ENCODE measurements at regions not wholly inside any gene's neighbourhood (a gene's known extent, or its start where the extent isn't known, plus 50 kb on each side); places are given as distances from the start of the nearest gene placed in this dataset.

- H3K4me3 ChIP-seq (ENCODE audit: low read depth in 1 of 3, low read length in 3 of 3): no peak overlapping the region
- FAIRE-seq: no peak
- WGBS, 3 donors: 37 to 54% (median 44%) methylated on average over 4 of the region's 4 CpGs
- no peak overlapping the region for H3K27ac ChIP-seq (ENCODE audit: low read depth in 1 of 3, low read length in 2 of 3)
- peaks cover 0 to 14% (median 9%) of the 10 kb centered on the region in 3 donors for H3K27me3 ChIP-seq (ENCODE audit: control insufficient read depth in 3 of 3, insufficient read depth in 3 of 3, low read length in 3 of 3)
- no peak for DNase-seq
- H3K4me1 ChIP-seq (ENCODE audit: control insufficient read depth in 3 of 3, insufficient read depth in 2 of 3, low read depth in 1 of 3, low read length in 2 of 3): no peaks in the 10 kb centered on the region
- H3K36me3 ChIP-seq (ENCODE audit: control insufficient read depth in 3 of 3, insufficient read depth in 2 of 3, low read depth in 1 of 3, low read length in 3 of 3): no peaks in the 10 kb centered on the region
- peaks cover 0 to 2% of the 10 kb centered on the region in 2 donors for H3K9me3 ChIP-seq (ENCODE audit: control insufficient read depth in 2 of 2, insufficient read depth in 1 of 2, low read depth in 1 of 2, low read length in 1 of 2)
Measured at GRCh38 chr10:123580426-123580825, 85.7 kb upstream of the GPR26 start.

GRCh38 chr10:123581656-123582055 lies 84.5 kb upstream of the GPR26 start:
- H3K27ac ChIP-seq (ENCODE audit: low read depth in 1 of 3, low read length in 2 of 3): no peak overlapping the region
- peaks cover 0 to 14% (median 9%) of the 10 kb centered on the region in 3 donors for H3K27me3 ChIP-seq (ENCODE audit: control insufficient read depth in 3 of 3, insufficient read depth in 3 of 3, low read length in 3 of 3)
- H3K4me3 ChIP-seq (ENCODE audit: low read depth in 1 of 3, low read length in 3 of 3): no peak overlapping the region
- H3K4me1 ChIP-seq (ENCODE audit: control insufficient read depth in 3 of 3, insufficient read depth in 2 of 3, low read depth in 1 of 3, low read length in 2 of 3): no peaks in the 10 kb centered on the region
- WGBS, 3 donors: 61 to 67% (median 66%) methylated on average over 9 of the region's 9 CpGs
- H3K36me3 ChIP-seq (ENCODE audit: control insufficient read depth in 3 of 3, insufficient read depth in 2 of 3, low read depth in 1 of 3, low read length in 3 of 3): no peaks in the 10 kb centered on the region
- DNase-seq (no peak), FAIRE-seq (no peak)
- no peaks in the 10 kb centered on the region for H3K9me3 ChIP-seq (ENCODE audit: control insufficient read depth in 2 of 2, insufficient read depth in 1 of 2, low read depth in 1 of 2, low read length in 1 of 2)

GRCh38 chr10:123582084-123582989 lies 83.8 kb upstream of the GPR26 start:
- 6 to 23% (median 22%) methylated on average over 6 of the region's 6 CpGs for WGBS, 3 donors
- Histone ChIP-seq H3K4me1 (ENCODE audit: control insufficient read depth in 3 of 3, insufficient read depth in 2 of 3, low read depth in 1 of 3, low read length in 2 of 3) (no peaks in the 10 kb centered on the region), H3K9me3 (ENCODE audit: control insufficient read depth in 2 of 2, insufficient read depth in 1 of 2, low read depth in 1 of 2, low read length in 1 of 2) (no peaks in the 10 kb centered on the region), H3K4me3 (ENCODE audit: low read depth in 1 of 3, low read length in 3 of 3) (no peak overlapping the region), H3K36me3 (ENCODE audit: control insufficient read depth in 3 of 3, insufficient read depth in 2 of 3, low read depth in 1 of 3, low read length in 3 of 3) (no peaks in the 10 kb centered on the region), H3K27ac (ENCODE audit: low read depth in 1 of 3, low read length in 2 of 3) (no peak overlapping the region), H3K27me3 (ENCODE audit: control insufficient read depth in 3 of 3, insufficient read depth in 3 of 3, low read length in 3 of 3) (peaks cover 0 to 14% (median 9%) of the 10 kb centered on the region in 3 donors)
- FAIRE-seq (no peak), DNase-seq (peak; percentile 72 to 79)

- DNase-seq (peak; percentile 73 to 84), FAIRE-seq (no peak)
- Histone ChIP-seq H3K27ac (ENCODE audit: low read depth in 1 of 3, low read length in 2 of 3) (no peak overlapping the region), H3K36me3 (ENCODE audit: control insufficient read depth in 3 of 3, insufficient read depth in 2 of 3, low read depth in 1 of 3, low read length in 3 of 3) (no peaks in the 10 kb centered on the region), H3K9me3 (ENCODE audit: control insufficient read depth in 2 of 2, insufficient read depth in 1 of 2, low read depth in 1 of 2, low read length in 1 of 2) (no peaks in the 10 kb centered on the region), H3K27me3 (ENCODE audit: control insufficient read depth in 3 of 3, insufficient read depth in 3 of 3, low read length in 3 of 3) (peaks cover 0 to 14% (median 14%) of the 10 kb centered on the region in 3 donors), H3K4me1 (ENCODE audit: control insufficient read depth in 3 of 3, insufficient read depth in 2 of 3, low read depth in 1 of 3, low read length in 2 of 3) (no peaks in the 10 kb centered on the region), H3K4me3 (ENCODE audit: low read depth in 1 of 3, low read length in 3 of 3) (no peak overlapping the region)
- 9 to 16% (median 13%) methylated on average over 24 of the region's 24 CpGs for WGBS, 3 donors
Measured at GRCh38 chr10:123583639-123584418, 82.3 kb upstream of the GPR26 start.

GRCh38 chr10:123584419-123584775 lies 81.8 kb upstream of the GPR26 start:
- 82 to 88% (median 83%) methylated on average over 11 to 12 of the region's 12 CpGs for WGBS, 3 donors
- H3K27me3 ChIP-seq (ENCODE audit: control insufficient read depth in 3 of 3, insufficient read depth in 3 of 3, low read length in 3 of 3): peaks cover 0 to 14% (median 14%) of the 10 kb centered on the region in 3 donors
- H3K36me3 ChIP-seq (ENCODE audit: control insufficient read depth in 3 of 3, insufficient read depth in 2 of 3, low read depth in 1 of 3, low read length in 3 of 3): no peaks in the 10 kb centered on the region
- no peaks in the 10 kb centered on the region for H3K4me1 ChIP-seq (ENCODE audit: control insufficient read depth in 3 of 3, insufficient read depth in 2 of 3, low read depth in 1 of 3, low read length in 2 of 3)
- no peak overlapping the region for H3K4me3 ChIP-seq (ENCODE audit: low read depth in 1 of 3, low read length in 3 of 3)
- FAIRE-seq (no peak), DNase-seq (no peak)
- no peaks in the 10 kb centered on the region for H3K9me3 ChIP-seq (ENCODE audit: control insufficient read depth in 2 of 2, insufficient read depth in 1 of 2, low read depth in 1 of 2, low read length in 1 of 2)
- no peak overlapping the region for H3K27ac ChIP-seq (ENCODE audit: low read depth in 1 of 3, low read length in 2 of 3)

- FAIRE-seq: no peak
Measured at GRCh38 chr10:123585477-123586445, 80.4 kb upstream of the GPR26 start.

GRCh38 chr10:123587110-123587509 lies 79.0 kb upstream of the GPR26 start:
- Histone ChIP-seq H3K4me3 (ENCODE audit: low read depth in 1 of 3, low read length in 3 of 3) (no peak overlapping the region), H3K27me3 (ENCODE audit: control insufficient read depth in 3 of 3, insufficient read depth in 3 of 3, low read length in 3 of 3) (peaks cover 0 to 9% (median 8%) of the 10 kb centered on the region in 3 donors), H3K4me1 (ENCODE audit: control insufficient read depth in 3 of 3, insufficient read depth in 2 of 3, low read depth in 1 of 3, low read length in 2 of 3) (no peaks in the 10 kb centered on the region), H3K36me3 (ENCODE audit: control insufficient read depth in 3 of 3, insufficient read depth in 2 of 3, low read depth in 1 of 3, low read length in 3 of 3) (no peaks in the 10 kb centered on the region), H3K27ac (ENCODE audit: low read depth in 1 of 3, low read length in 2 of 3) (no peak overlapping the region), H3K9me3 (ENCODE audit: control insufficient read depth in 2 of 2, insufficient read depth in 1 of 2, low read depth in 1 of 2, low read length in 1 of 2) (no peaks in the 10 kb centered on the region)
- DNase-seq (no peak), FAIRE-seq (no peak)
- 82 to 95% (median 87%) methylated on average over 3 of the region's 3 CpGs for WGBS, 3 donors

More at GRCh38 chr10:123585477-123586445, 80.4 kb upstream of the GPR26 start:
- Histone ChIP-seq H3K4me1 (ENCODE audit: control insufficient read depth in 3 of 3, insufficient read depth in 2 of 3, low read depth in 1 of 3, low read length in 2 of 3) (no peaks in the 10 kb centered on the region), H3K9me3 (ENCODE audit: control insufficient read depth in 2 of 2, insufficient read depth in 1 of 2, low read depth in 1 of 2, low read length in 1 of 2) (no peaks in the 10 kb centered on the region), H3K27me3 (ENCODE audit: control insufficient read depth in 3 of 3, insufficient read depth in 3 of 3, low read length in 3 of 3) (peaks cover 0 to 12% (median 9%) of the 10 kb centered on the region in 3 donors), H3K36me3 (ENCODE audit: control insufficient read depth in 3 of 3, insufficient read depth in 2 of 3, low read depth in 1 of 3, low read length in 3 of 3) (no peaks in the 10 kb centered on the region), H3K27ac (ENCODE audit: low read depth in 1 of 3, low read length in 2 of 3) (no peak overlapping the region), H3K4me3 (ENCODE audit: low read depth in 1 of 3, low read length in 3 of 3) (no peak overlapping the region)
- DNase-seq: no peak
- 73 to 80% (median 76%) methylated on average over 12 of the region's 12 CpGs for WGBS, 3 donors

All from small intestine (tissue), 7 donors.